Body of pancreas (tissue), 4 donors: ENCODE measurements at regions not wholly inside any gene's neighbourhood (a gene's known extent, or its start where the extent isn't known, plus 50 kb on each side); places are given as distances from the start of the nearest gene placed in this dataset.

Source experiments
- ATAC-seq: fragments of 150-250 bp; one replicate; pipeline ENCODE4 v1.9.1; 2016
- DNase-seq, 4 donors: peaks; one replicate each; pipeline ENCODE4 v3.0.0-alpha.2; 2019
- H3K27ac ChIP-seq, 4 donors: fragments of 200-600 bp; sonication (generic); 1 replicate in 3 of 4; 2 replicates in 1 of 4; pipeline versions ENCODE4 v1.5.1 to v1.6.1; 2016 to 2019; ENCODE audit warnings: mild to moderate bottlenecking in 1 of 4, mixed read lengths in 1 of 4, moderate library complexity in 1 of 4
- H3K27me3 ChIP-seq, 2 donors: fragments of 200-600 bp; sonication (generic); one replicate each; pipeline ENCODE4 v1.6.0; 2016; ENCODE audit warnings: mild to moderate bottlenecking in 1 of 2
- H3K36me3 ChIP-seq, 2 donors: fragments of 200-600 bp; sonication (generic); replicated peaks in 1 of 2; 2 replicates each; pipeline ENCODE4 v1.5.1; 2016; ENCODE audit warnings: low read depth in 2 of 2; ENCODE audit not compliant: insufficient read depth in 1 of 2
- H3K4me1 ChIP-seq: fragments of 200-600 bp; sonication (generic); one replicate; pipeline ENCODE4 v1.6.0; 2016
- H3K4me3 ChIP-seq, 2 donors: fragments of 200-600 bp; sonication (generic); 1 replicate in 1 of 2; 2 replicates in 1 of 2; pipeline ENCODE4 v1.5.1; 2016 to 2019
- H3K9me3 ChIP-seq, 3 donors: fragments of 200-600 bp; sonication (generic); 1 replicate in 2 of 3; 2 replicates in 1 of 3; pipeline ENCODE4 v1.5.1; 2016
- POLR2A ChIP-seq, 3 donors: fragments of 450-650 bp; IDR thresholded peaks; one replicate each; pipeline ENCODE4 v1.6.1; 2016; ENCODE audit warnings: antibody characterized with exemption in 3 of 3, mild to moderate bottlenecking in 2 of 3
- WGBS, 2 donors: methylation state at CpG; one replicate each; pipeline ENCODE4 v1.1.5; 2017; 5-methylcytosine and 5-hydroxymethylcytosine counted together
- intact Hi-C: fragments of 100-400 bp; cut with DNase I; formaldehyde crosslinking; loops from one replicate; pipeline ENCODE4 v1.15.1; 2023
- TF ChIP-seq, protein P1 (sequence below), 7 experiments: fragments of 450-650 bp in 4 of 7; fragments of 200-600 bp in 3 of 7; sonication (generic) in 3 of 7; IDR thresholded peaks; one replicate each; pipeline ENCODE4 v1.5.1; 2016 to 2019; ENCODE audit warnings: antibody characterized with exemption in 7 of 7

- WGBS, 2 donors, result 73 to 77% methylated on average over 2 of the region's 2 CpGs
- TF ChIP-seq POLR2A (IDR thresholded peaks at IDR 0.05), result no peak
- TF ChIP-seq, protein P1, sequence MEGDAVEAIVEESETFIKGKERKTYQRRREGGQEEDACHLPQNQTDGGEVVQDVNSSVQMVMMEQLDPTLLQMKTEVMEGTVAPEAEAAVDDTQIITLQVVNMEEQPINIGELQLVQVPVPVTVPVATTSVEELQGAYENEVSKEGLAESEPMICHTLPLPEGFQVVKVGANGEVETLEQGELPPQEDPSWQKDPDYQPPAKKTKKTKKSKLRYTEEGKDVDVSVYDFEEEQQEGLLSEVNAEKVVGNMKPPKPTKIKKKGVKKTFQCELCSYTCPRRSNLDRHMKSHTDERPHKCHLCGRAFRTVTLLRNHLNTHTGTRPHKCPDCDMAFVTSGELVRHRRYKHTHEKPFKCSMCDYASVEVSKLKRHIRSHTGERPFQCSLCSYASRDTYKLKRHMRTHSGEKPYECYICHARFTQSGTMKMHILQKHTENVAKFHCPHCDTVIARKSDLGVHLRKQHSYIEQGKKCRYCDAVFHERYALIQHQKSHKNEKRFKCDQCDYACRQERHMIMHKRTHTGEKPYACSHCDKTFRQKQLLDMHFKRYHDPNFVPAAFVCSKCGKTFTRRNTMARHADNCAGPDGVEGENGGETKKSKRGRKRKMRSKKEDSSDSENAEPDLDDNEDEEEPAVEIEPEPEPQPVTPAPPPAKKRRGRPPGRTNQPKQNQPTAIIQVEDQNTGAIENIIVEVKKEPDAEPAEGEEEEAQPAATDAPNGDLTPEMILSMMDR (IDR thresholded peaks at IDR 0.05), result no peak
- H3K27ac ChIP-seq, result no peak overlapping the region
- H3K9me3 ChIP-seq, result no peaks in the 10 kb centered on the region
- no peaks in the 10 kb centered on the region for H3K4me1 ChIP-seq
- H3K27me3 ChIP-seq, result no peaks in the 10 kb centered on the region
- intact Hi-C loops, result no loop called here
- no peaks in the 10 kb centered on the region for H3K36me3 ChIP-seq
- no peak for DNase-seq
- ATAC-seq, result no peak
- H3K4me3 ChIP-seq, result no peak overlapping the region
These were observed 105.3 kb downstream of the AKAIN1 start for GRCh38 chr18:5091741-5092140.

GRCh38 chr18:5075297-5075696 lies 121.8 kb downstream of the AKAIN1 start:
- 35 to 36% methylated on average over 3 of the region's 3 CpGs for WGBS, 2 donors
- no peaks in the 10 kb centered on the region for H3K27me3 ChIP-seq
- TF ChIP-seq, protein P1 (IDR thresholded peaks at IDR 0.05), result no peak
- TF ChIP-seq POLR2A (IDR thresholded peaks at IDR 0.05), result no peak
- no peak for ATAC-seq
- no peaks in the 10 kb centered on the region for H3K4me1 ChIP-seq
- H3K4me3 ChIP-seq, result no peak overlapping the region
- DNase-seq, result no peak
- intact Hi-C loops, result no loop called here
- H3K9me3 ChIP-seq, result no peaks in the 10 kb centered on the region
- H3K36me3 ChIP-seq, result no peaks in the 10 kb centered on the region
- H3K27ac ChIP-seq, result no peak overlapping the region

DNA sequence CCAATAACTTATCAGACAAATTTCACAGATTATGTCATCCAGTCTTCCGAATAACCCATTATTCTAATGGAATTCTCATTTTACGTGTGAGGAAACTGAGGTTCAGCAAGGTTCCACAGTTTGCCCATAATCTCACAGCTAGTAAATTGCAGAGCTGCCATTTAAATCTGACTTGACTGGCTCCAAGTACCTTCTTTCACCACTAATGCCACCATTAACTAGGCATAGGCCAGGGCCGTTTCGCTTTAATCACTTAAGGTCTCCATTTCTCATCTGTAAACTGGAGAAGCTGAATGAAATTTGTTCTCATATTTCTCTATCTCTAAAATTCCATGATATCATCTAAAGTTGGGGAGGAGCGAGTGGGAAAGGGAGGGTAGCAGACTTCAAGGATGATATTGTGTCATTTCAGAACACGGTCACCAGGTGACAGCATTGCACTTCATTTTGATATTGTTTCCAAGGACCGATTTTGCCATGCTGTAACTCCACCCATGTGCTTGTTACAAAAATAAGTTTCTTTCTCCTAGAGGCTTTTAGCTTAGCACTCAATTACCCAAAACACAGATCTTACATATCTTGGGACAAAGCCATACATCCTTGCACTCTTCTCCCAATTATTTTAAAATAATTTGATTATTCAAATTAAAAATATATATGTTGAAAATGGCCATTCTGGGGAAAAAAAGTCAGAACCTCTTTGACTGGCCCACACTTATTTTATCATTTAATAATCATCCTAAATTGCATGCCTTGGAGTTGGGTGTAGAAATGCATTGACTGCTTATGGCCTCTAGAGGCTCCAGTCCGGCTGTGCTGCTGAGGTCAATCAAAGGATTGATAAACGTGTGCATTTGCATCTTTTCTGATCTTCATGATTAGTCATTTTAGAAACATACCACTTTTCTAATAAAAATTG lies 123.8 kb downstream of the AKAIN1 start:
- H3K4me3 ChIP-seq, result no peak overlapping the region
- intact Hi-C loops, result no loop called here
- H3K27ac ChIP-seq, result no peak overlapping the region
- H3K27me3 ChIP-seq, result no peaks in the 10 kb centered on the region
- H3K4me1 ChIP-seq, result no peaks in the 10 kb centered on the region
- TF ChIP-seq, protein P1 (IDR thresholded peaks at IDR 0.05), result peak in 6 of 7 experiments; percentile 32 to 66 (median 54)
- no peak for TF ChIP-seq POLR2A (IDR thresholded peaks at IDR 0.05)
- no peak for ATAC-seq
- 26% methylated on average over 9 of the region's 9 CpGs for WGBS, 2 donors
- H3K36me3 ChIP-seq, result no peaks in the 10 kb centered on the region
- peak in 2 of 4 donors; percentile 27 to 40 for DNase-seq
- no peaks in the 10 kb centered on the region for H3K9me3 ChIP-seq

DNA sequence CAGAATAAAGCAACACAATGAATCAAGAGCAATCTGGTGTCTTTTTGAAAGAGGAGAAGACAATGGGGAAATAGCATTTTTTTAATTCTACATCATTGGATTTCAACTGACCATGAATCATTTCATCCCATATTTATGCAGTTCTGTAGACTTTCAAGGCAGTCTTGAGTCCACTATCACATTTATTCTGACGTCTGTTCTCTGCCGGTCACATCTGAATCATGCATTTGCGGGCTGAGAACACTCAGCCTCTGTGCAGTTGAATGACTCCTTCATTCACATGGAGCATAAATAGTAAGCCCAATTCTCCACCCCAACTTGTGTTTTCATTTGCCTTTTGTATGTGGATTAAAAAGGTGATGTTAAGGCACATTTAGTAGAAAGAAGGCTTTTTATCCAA lies 128.2 kb downstream of the AKAIN1 start:
- ATAC-seq, result no peak
- TF ChIP-seq, protein P1 (IDR thresholded peaks at IDR 0.05), result no peak
- TF ChIP-seq POLR2A (IDR thresholded peaks at IDR 0.05), result no peak
- intact Hi-C loops, result no loop called here

More for the DNA sequence above, 128.2 kb downstream of the AKAIN1 start:
- Histone ChIP-seq H3K4me3 (no peak overlapping the region), H3K9me3 (no peaks in the 10 kb centered on the region), H3K27ac (no peak overlapping the region), H3K4me1 (no peaks in the 10 kb centered on the region), H3K36me3 (no peaks in the 10 kb centered on the region), H3K27me3 (no peaks in the 10 kb centered on the region)
- DNase-seq, result no peak
- WGBS, 2 donors, result 67 to 84% methylated on average over 3 of the region's 3 CpGs
